ENCODE measurements at regions not wholly inside any gene's neighbourhood (a gene's known extent, or its start where the extent isn't known, plus 50 kb on each side); places are given as distances from the start of the nearest gene placed in this dataset.
A peak's percentile ranks its signal among the peaks of the same experiment; 100 is the strongest.
"Not testable (repeated sequence)": the region's sequence is repeated elsewhere in the genome, so short reads cannot be mapped to it uniquely, and the experiment has no call there.

DNA sequence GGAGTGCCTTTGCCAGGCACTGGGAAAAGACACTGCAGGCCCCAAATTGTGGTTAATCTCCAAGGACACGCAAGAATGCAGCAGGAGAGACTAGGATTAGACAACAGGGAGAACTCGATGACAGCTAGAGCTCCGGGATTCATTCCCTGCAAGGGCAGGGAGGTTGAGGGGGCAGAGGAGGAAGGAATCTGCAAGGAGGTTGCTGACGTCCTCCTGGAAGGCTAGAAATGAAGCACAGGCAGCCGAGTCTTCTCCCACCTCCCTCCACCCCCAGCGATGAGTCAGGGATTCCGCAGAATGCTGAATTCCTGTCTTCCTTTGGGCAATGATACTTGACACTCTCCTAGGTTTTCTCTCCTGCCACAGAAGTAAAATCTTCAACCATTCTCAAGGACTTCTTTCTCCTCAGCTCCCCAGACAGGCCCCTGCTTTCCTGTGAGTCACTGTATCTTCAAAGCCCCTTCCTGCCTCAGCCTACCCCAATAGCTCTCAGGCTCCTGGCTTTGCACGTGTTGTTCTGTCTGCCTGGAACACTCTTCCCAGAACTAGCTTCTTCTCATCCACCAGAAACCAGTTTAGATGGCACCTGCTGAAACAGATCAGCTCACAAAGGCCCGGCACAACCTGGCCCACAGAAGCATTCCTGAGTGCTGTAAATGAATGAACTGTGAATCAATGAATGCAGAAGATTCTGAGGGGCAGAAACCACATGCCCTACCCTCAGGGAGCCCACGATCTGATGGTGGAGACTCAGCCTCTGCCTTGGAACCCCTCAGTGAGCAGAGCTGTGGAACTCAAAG lies 85.6 kb downstream of the MRPL14 start:
- H3K4me3 ChIP-seq (ENCODE audit: low read depth, low read length) = no peak overlapping the region
- TF ChIP-seq, protein P1, sequence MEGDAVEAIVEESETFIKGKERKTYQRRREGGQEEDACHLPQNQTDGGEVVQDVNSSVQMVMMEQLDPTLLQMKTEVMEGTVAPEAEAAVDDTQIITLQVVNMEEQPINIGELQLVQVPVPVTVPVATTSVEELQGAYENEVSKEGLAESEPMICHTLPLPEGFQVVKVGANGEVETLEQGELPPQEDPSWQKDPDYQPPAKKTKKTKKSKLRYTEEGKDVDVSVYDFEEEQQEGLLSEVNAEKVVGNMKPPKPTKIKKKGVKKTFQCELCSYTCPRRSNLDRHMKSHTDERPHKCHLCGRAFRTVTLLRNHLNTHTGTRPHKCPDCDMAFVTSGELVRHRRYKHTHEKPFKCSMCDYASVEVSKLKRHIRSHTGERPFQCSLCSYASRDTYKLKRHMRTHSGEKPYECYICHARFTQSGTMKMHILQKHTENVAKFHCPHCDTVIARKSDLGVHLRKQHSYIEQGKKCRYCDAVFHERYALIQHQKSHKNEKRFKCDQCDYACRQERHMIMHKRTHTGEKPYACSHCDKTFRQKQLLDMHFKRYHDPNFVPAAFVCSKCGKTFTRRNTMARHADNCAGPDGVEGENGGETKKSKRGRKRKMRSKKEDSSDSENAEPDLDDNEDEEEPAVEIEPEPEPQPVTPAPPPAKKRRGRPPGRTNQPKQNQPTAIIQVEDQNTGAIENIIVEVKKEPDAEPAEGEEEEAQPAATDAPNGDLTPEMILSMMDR (conservative IDR thresholded peaks at IDR 0.05; ENCODE audit: low read depth, low read length) = no peak
- peak; percentile 70 for DNase-seq (ENCODE audit: low read depth)

DNA sequence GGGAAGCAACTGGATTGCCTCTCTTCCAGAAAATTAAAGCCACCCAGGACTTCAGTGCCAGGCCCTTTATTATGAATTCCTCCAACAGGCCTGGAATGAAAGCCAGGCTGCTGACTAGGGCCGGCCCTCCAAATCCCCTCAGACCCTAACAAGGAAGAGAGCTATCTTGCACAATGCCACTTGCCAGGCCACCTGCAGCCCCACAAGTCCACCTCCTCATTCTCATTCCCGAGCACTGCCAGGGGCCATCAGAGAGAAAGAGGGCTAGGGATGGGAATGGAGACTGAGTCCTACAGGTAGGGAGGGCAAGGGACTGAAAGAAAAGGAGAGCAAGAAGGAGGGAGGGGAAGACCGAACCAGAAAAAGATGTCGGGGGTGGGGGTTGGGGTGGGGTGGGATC lies 86.5 kb downstream of the MRPL14 start:
- no peak for DNase-seq (ENCODE audit: low read depth)
- no peak overlapping the region for H3K4me3 ChIP-seq (ENCODE audit: low read depth, low read length)
- TF ChIP-seq, protein P1 (conservative IDR thresholded peaks at IDR 0.05; ENCODE audit: low read depth, low read length) = no peak

DNA sequence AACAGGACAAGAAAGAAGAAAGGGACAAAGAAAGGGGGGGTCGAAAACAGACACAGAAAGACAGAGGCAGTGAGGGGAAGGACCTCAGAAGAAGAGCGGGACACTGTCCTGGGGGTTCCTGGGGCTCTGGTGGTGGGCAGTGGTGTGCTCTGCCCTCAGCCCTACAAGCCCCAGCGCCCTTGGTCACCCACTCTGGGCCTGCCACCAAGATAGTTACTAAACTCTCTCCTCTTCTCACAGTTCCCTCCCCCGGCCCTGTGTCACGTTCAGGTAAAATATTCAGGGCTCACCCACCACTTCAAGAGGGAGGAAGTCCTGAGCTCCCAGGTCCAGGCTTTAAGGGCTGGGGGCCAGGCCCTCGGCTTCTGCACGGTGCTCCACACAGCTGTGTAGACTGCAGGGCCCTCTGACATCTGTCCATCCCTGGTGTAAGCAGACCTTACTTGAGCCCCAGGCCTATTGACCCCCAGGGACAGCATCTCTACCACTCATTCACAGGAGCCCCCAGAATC lies 87.4 kb downstream of the MRPL14 start:
- TF ChIP-seq, protein P1 (conservative IDR thresholded peaks at IDR 0.05; ENCODE audit: low read depth, low read length) = no peak
- DNase-seq (ENCODE audit: low read depth) = no peak
- no peak overlapping the region for H3K4me3 ChIP-seq (ENCODE audit: low read depth, low read length)

DNA sequence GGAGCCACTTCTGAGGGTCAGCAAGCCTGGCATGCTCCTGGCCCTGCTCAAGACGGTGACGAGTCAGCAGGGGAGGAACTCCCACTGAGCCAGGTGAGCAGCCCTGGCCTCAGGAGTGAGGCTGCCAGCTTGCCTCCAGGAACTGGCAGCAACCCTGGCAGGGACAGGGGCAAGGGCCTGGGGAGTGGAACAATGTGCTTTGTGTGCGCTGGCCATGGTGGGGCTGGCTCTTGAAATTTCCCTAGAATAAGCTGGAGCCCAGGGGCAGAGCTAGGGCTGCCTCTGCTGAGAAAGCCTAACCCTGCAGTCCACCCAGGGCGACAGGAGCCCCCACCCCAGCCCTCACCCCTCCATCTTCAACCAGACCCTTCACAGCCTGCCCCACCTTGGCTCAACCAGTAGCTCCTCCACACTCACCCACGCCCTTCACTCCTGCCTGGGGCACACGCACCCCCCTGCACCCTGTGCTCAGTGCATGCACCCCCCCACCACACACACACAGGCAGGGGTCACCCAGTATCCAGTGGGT lies 88.0 kb downstream of the MRPL14 start:
- TF ChIP-seq, protein P1 (conservative IDR thresholded peaks at IDR 0.05; ENCODE audit: low read depth, low read length) = no peak
- no peak for DNase-seq (ENCODE audit: low read depth)
- H3K4me3 ChIP-seq (ENCODE audit: low read depth, low read length) = no peak overlapping the region

DNA sequence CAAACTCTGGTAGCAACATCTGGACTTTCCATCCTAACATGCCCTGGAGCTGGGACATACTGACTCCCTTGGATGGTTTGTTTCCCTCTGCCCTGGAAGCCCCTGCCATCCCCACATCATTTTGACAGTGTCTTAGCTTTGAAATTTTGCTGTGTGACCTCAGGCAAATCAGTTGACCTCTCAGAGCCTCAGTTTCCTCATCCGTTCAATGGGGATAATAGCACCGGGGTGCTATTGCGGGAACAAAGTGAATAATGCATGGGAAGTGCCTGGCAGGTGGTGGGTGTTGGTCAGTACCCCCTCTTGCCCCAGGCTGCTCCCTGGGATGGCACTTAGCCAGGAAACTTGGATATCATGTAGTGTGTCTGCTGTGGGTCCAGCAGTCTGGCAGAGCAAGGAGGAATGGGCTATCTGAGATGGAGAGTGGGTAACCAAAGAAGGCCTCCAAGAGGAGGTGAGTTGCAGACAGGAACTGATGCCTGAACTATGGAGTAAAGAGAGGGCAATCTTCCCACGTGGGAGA lies 88.6 kb downstream of the MRPL14 start:
- TF ChIP-seq, protein P1 (conservative IDR thresholded peaks at IDR 0.05; ENCODE audit: low read depth, low read length) = no peak

DNA sequence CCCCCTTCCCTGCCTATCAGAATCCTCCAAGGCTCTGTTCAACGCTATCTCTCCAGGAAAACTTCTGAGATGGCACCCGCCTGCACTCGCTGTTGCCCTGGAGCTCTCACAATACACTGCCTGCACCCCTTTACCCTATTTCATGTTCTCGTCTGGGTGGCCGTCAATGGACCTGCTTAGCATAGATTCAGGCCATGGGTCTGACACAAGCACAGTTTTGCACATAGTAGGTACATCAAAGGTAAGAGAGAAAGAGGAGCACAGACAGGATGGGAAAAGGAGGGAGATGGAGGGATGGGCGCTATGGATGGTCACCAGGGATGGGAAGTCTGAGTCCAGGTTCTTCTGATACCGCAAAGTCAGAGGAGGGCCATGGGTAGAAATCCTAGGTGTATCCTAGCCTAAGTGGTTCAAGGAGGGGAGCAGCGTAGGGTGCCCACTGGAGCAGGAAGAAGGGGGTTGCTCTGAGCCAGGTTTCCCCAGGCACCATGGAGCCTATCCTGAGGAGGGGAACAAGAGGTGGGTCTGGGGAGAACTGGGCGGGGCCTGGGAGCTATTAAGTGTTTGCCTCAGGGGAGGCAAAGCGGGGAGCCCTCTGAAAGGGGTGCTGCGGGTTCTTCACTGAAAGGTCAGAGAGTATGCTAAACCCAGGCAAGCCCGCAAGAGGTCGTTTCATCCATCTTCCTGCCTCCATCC lies 89.3 kb downstream of the MRPL14 start:
- no peak for DNase-seq (ENCODE audit: low read depth)
- TF ChIP-seq, protein P1 (conservative IDR thresholded peaks at IDR 0.05; ENCODE audit: low read depth, low read length) = no peak
- no peak overlapping the region for H3K4me3 ChIP-seq (ENCODE audit: low read depth, low read length)

More for the DNA sequence above, 88.6 kb downstream of the MRPL14 start:
- no peak for DNase-seq (ENCODE audit: low read depth)
- no peak overlapping the region for H3K4me3 ChIP-seq (ENCODE audit: low read depth, low read length)

DNA sequence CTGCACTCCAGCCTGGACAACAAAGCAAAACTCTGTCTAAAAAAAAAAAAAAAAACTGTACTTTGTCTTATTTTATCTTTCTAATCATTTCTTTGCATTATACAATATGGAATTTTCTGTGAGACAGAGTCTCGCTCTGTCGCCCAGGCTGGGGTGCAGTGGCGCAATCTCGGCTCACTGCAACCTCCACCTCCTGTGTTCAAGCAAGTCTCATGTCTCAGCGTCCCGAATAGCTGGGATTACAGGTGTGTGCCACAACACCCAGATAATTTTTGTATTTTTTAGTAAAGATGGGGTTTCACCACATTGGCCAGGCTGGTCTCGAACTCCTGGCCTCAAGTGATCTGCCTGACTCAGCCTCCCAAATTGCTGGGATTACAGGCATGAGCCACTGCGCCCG lies 90.0 kb downstream of the MRPL14 start:
- not testable (repeated sequence) for H3K4me3 ChIP-seq (ENCODE audit: low read depth, low read length); DNase-seq (ENCODE audit: low read depth)
